K562 (cell line): ENCODE measurements at regions not wholly inside any gene's neighbourhood (a gene's known extent, or its start where the extent isn't known, plus 50 kb on each side); places are given as distances from the start of the nearest gene placed in this dataset.

Experiments
- CREBBP ChIP-seq: IDR thresholded peaks from one replicate; pipeline ENCODE4 v1.6.1; 2012; ENCODE audit warnings: low read depth, mild to moderate bottlenecking, control low read depth, inconsistent platforms, low read length
- ERF ChIP-seq: fragments of 450-650 bp; formaldehyde crosslinking; IDR thresholded peaks from 2 replicates; pipeline ENCODE4 v1.4.0; 2020; ENCODE audit warnings: mild to moderate bottlenecking, mixed read lengths
- HNRNPK ChIP-seq: fragments of 200-400 bp; formaldehyde crosslinking; IDR thresholded peaks from one replicate; pipeline ENCODE4 v1.6.1; 2018; ENCODE audit warnings: mild to moderate bottlenecking, low read depth, low read length; ENCODE audit not compliant: poor library complexity, severe bottlenecking
- MAFG ChIP-seq: fragments of 450-650 bp; conservative IDR thresholded peaks from 2 replicates; pipeline ENCODE4 v1.6.1; 2016; ENCODE audit warnings: missing genetic modification characterization, missing compliant biosample characterization
- MECOM ChIP-seq: fragments of 250-450 bp; sonication (Bioruptor Pico); IDR thresholded peaks from 2 replicates; pipeline ENCODE4 v1.8.0; 2022; ENCODE audit warnings: inconsistent platforms
- MIER1 ChIP-seq: fragments of 450-650 bp; IDR thresholded peaks from 2 replicates; pipeline ENCODE4 v1.6.1; 2016; ENCODE audit warnings: antibody characterized with exemption, mild to moderate bottlenecking, low read depth
- NCOA4 ChIP-seq: fragments of 450-650 bp; IDR thresholded peaks from 2 replicates; pipeline ENCODE4 v1.6.1; 2018; ENCODE audit warnings: mild to moderate bottlenecking; ENCODE audit not compliant: partially characterized antibody
- NR1H2 ChIP-seq: sonication (generic); formaldehyde crosslinking; IDR thresholded peaks from 2 replicates; pipeline ENCODE4 v1.4.0; 2020; ENCODE audit warnings: mild to moderate bottlenecking, missing genetic modification reagents
- RCOR1 ChIP-seq, 2 experiments: IDR thresholded peaks; 2 replicates each; pipeline ENCODE4 v1.6.1; 2012; ENCODE audit warnings: low read depth in 2 of 2, low read length in 2 of 2, borderline replicate concordance in 1 of 2, improper control_type of control experiment in 1 of 2
- SMAD1 ChIP-seq: fragments of 150-350 bp; IDR thresholded peaks from 2 replicates; pipeline ENCODE4 v1.6.1; 2014; ENCODE audit warnings: low read length, low read depth; ENCODE audit not compliant: partially characterized antibody
- SMARCA5 ChIP-seq: fragments of 450-650 bp; IDR thresholded peaks from 2 replicates; pipeline ENCODE4 v1.6.1; 2016
- THRAP3 ChIP-seq: fragments of 450-650 bp; IDR thresholded peaks from 2 replicates; pipeline ENCODE4 v1.6.1; 2016; ENCODE audit warnings: mild to moderate bottlenecking, inconsistent platforms, borderline replicate concordance
- TRIM24 ChIP-seq, 2 experiments: fragments of 450-650 bp; IDR thresholded peaks; 2 replicates each; pipeline ENCODE4 v1.6.1; 2016
- ZNF212 ChIP-seq: fragments of 450-650 bp; formaldehyde crosslinking; IDR thresholded peaks from 2 replicates; pipeline ENCODE4 v1.4.0; 2020; ENCODE audit warnings: mild to moderate bottlenecking
- ZSCAN29 ChIP-seq: fragments of 450-650 bp; IDR thresholded peaks from 2 replicates; pipeline ENCODE4 v1.6.1; 2017
- TF ChIP-seq, protein P1 (sequence below): fragments of 250-450 bp; sonication (Bioruptor Pico); IDR thresholded peaks from 2 replicates; pipeline ENCODE4 v1.8.0; 2021; ENCODE audit warnings: moderate library complexity, mild to moderate bottlenecking, inconsistent platforms
- TF ChIP-seq, protein P2 (sequence below): sonication (generic); formaldehyde crosslinking; IDR thresholded peaks from 2 replicates; pipeline ENCODE4 v1.8.0; 2022; ENCODE audit warnings: missing genetic modification reagents, mild to moderate bottlenecking, moderate library complexity, borderline replicate concordance
- TF ChIP-seq, protein P3 (sequence below): fragments of 450-650 bp; formaldehyde crosslinking; IDR thresholded peaks from 2 replicates; pipeline ENCODE4 v1.4.0; 2020; ENCODE audit warnings: mild to moderate bottlenecking
- TF ChIP-seq, protein P4 (sequence below): IDR thresholded peaks from 2 replicates; pipeline ENCODE4 v1.6.1; 2016; ENCODE audit warnings: missing genetic modification characterization, missing compliant biosample characterization
- TF ChIP-seq, protein P5 (sequence below): fragments of 250-450 bp; sonication (Bioruptor Pico); IDR thresholded peaks from 2 replicates; pipeline ENCODE4 v1.8.0; 2022; ENCODE audit warnings: inconsistent platforms, mild to moderate bottlenecking, moderate library complexity, borderline replicate concordance
- TF ChIP-seq, protein P6 (sequence below): IDR thresholded peaks from 3 replicates; pipeline ENCODE4 v1.6.1; 2011; ENCODE audit warnings: borderline replicate concordance, mild to moderate bottlenecking, moderate library complexity; ENCODE audit not compliant: insufficient read length; ENCODE audit errors: extremely low read depth

DNA sequence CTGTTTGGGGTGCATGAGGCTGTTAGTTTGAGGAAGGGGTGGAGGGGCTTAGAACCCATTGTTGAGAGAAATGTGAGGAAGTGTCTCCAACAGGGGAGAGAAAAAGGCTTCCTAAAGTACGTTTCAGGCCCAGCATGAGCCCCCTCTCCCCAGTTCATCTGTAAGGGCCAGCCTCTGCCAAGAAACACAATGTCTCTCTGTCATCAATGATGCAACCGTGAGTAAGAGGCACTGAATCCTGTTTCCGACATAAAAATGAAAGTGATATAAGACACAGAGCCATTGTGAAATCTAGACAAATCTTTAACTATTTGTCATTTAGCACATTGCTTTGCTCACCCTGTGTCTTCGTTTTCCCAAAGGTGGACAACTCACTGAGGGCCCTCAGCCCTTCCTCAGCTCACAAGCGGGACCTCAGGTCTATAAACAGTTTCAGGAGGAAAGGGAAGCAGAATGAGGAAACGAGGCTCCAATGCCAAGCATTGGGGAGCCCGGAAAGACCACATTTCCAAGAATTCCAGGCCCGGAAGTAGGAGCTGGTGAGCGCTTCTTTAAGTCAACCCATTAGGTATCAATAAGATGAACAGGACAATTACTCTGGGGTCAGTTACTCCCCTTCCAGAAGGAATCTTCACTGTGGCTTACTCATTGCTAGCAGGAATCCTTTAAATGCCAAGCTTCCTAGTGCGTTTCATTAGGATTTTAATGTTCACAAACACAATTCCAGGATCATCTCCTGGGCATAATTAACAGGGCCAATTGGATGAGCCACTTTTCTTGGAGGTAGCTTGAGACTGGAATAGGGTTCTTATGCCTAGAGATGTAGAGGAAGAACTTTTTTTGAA, 59.0 kb upstream of the KLF4 start (continued):
- TF ChIP-seq, protein P1, sequence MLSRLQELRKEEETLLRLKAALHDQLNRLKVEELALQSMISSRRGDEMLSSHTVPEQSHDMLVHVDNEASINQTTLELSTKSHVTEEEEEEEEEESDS (CRISPR knock-in tag), result no peak
- TF ChIP-seq, protein P2, sequence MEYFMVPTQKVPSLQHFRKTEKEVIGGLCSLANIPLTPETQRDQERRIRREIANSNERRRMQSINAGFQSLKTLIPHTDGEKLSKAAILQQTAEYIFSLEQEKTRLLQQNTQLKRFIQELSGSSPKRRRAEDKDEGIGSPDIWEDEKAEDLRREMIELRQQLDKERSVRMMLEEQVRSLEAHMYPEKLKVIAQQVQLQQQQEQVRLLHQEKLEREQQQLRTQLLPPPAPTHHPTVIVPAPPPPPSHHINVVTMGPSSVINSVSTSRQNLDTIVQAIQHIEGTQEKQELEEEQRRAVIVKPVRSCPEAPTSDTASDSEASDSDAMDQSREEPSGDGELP (CRISPR knock-in tag), result no peak
- TF ChIP-seq, protein P3, sequence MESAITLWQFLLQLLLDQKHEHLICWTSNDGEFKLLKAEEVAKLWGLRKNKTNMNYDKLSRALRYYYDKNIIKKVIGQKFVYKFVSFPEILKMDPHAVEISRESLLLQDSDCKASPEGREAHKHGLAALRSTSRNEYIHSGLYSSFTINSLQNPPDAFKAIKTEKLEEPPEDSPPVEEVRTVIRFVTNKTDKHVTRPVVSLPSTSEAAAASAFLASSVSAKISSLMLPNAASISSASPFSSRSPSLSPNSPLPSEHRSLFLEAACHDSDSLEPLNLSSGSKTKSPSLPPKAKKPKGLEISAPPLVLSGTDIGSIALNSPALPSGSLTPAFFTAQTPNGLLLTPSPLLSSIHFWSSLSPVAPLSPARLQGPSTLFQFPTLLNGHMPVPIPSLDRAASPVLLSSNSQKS (CRISPR knock-in tag), result no peak
- TF ChIP-seq TRIM24 (IDR thresholded peaks at IDR 0.05) (peak; percentile 88 to 94; a peak in 2 of 4 replicates), NR1H2 (CRISPR knock-in tag) (no peak), ZNF212 (CRISPR knock-in tag) (no peak), RCOR1 (IDR thresholded peaks at IDR 0.05; ENCODE audit: borderline replicate concordance in 1 of 2, low read depth in 2 of 2, low read length in 2 of 2) (no peak), MIER1 (no peak), HNRNPK (no peak), ZSCAN29 (no peak), THRAP3 (no peak), NCOA4 (no peak), MECOM (CRISPR knock-in tag) (no peak), ERF (CRISPR knock-in tag) (no peak), SMAD1 (no peak), MAFG (no peak), CREBBP (no peak), SMARCA5 (no peak)
- TF ChIP-seq, protein P4, sequence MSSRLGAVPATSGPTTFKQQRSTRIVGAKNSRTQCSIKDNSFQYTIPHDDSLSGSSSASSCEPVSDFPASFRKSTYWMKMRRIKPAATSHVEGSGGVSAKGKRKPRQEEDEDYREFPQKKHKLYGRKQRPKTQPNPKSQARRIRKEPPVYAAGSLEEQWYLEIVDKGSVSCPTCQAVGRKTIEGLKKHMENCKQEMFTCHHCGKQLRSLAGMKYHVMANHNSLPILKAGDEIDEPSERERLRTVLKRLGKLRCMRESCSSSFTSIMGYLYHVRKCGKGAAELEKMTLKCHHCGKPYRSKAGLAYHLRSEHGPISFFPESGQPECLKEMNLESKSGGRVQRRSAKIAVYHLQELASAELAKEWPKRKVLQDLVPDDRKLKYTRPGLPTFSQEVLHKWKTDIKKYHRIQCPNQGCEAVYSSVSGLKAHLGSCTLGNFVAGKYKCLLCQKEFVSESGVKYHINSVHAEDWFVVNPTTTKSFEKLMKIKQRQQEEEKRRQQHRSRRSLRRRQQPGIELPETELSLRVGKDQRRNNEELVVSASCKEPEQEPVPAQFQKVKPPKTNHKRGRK (tag), result no peak
- TF ChIP-seq, protein P5, sequence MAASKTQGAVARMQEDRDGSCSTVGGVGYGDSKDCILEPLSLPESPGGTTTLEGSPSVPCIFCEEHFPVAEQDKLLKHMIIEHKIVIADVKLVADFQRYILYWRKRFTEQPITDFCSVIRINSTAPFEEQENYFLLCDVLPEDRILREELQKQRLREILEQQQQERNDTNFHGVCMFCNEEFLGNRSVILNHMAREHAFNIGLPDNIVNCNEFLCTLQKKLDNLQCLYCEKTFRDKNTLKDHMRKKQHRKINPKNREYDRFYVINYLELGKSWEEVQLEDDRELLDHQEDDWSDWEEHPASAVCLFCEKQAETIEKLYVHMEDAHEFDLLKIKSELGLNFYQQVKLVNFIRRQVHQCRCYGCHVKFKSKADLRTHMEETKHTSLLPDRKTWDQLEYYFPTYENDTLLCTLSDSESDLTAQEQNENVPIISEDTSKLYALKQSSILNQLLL (CRISPR knock-in tag), result no peak
- TF ChIP-seq, protein P6, sequence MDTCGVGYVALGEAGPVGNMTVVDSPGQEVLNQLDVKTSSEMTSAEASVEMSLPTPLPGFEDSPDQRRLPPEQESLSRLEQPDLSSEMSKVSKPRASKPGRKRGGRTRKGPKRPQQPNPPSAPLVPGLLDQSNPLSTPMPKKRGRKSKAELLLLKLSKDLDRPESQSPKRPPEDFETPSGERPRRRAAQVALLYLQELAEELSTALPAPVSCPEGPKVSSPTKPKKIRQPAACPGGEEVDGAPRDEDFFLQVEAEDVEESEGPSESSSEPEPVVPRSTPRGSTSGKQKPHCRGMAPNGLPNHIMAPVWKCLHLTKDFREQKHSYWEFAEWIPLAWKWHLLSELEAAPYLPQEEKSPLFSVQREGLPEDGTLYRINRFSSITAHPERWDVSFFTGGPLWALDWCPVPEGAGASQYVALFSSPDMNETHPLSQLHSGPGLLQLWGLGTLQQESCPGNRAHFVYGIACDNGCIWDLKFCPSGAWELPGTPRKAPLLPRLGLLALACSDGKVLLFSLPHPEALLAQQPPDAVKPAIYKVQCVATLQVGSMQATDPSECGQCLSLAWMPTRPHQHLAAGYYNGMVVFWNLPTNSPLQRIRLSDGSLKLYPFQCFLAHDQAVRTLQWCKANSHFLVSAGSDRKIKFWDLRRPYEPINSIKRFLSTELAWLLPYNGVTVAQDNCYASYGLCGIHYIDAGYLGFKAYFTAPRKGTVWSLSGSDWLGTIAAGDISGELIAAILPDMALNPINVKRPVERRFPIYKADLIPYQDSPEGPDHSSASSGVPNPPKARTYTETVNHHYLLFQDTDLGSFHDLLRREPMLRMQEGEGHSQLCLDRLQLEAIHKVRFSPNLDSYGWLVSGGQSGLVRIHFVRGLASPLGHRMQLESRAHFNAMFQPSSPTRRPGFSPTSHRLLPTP, result no peak
